ENCODE measurements at regions not wholly inside any gene's neighbourhood (a gene's known extent, or its start where the extent isn't known, plus 50 kb on each side); places are given as distances from the start of the nearest gene placed in this dataset.

DNA sequence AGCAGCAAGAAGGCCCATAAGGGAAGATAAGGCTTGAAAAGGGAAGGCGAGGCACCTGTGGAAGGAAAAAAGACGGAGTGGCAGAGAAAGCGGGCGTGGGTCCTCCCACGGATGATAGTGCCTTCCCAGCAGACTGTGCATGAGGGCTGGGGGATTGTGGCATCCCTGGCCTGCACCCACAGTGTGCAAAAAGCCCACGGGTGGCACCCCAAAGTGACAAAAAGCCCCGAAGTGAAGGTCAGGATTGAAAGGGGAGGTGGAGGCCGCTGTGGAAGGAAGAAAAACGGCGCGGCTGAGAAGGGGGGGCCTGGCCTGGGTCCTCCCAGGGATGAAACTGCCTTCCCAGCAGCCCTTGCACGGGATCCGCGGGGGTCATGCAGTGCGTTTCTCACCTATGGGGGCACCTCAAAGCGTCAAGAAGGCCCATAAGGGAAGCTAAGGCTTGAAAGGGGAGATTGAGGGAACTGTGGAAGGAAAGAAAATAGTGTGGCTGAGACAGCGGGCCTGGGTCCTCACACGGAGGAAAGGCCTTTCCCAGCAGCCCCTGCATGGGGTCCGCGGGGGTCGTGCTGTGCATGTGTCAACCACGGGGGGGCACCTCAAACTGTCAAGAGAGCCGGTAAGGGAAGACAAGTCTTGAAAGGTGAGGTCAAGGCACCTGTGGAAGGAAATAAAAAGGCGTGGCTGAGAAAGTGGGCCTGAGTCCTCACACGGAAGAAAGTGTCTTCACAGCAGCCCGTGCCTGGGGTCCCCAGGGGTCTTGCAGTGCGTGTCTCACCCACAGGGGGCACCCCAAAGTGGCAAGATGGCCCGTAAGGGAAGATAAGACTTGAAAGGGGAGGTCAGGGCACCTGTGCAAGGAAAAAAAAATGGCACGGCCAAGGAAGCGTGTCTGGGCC is 274.1 kb downstream of the ALG10 start:
- no peak for DNase-seq (ENCODE audit: low read depth, low spot score)
- in situ Hi-C loops (cut with HindIII; ENCODE audit: low pct_unique_long_range_greater_than_20kb, low sequenced_read_pairs): no loop called here

DNA sequence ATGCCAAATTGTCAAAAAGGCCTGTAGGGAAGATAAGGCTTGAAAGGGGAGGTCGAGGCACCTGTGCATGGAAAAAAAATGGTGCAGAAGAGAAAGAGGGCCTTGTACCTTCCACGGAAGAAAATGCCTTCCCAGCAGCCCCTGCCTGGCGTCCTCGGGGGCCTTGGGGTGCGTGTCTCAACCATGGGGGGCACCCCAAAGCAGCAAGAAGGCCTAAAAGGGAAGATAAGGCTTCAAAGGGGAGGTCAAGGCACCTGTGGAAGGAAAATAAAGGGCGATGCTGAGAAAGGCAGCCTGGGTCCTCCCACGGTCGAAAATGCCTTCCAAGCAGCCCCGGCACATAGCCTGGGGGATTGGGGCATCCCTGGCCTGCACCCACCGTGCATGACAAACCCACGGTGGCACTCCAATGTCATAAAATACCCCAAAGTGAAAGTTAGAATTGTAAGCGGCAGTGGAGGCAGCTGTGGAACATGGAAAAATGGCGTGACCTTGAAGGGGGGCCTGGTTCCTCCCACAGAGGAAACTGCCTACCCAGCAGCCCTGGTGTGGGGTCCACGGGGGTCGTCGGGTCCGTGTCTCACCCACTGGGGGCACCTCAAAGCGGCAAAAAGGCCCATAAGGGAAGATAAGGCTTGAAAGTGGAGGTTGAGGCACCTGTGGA is 275.0 kb downstream of the ALG10 start:
- in situ Hi-C loops (cut with HindIII; ENCODE audit: low pct_unique_long_range_greater_than_20kb, low sequenced_read_pairs): no loop called here
- no peak for DNase-seq (ENCODE audit: low read depth, low spot score)

DNA sequence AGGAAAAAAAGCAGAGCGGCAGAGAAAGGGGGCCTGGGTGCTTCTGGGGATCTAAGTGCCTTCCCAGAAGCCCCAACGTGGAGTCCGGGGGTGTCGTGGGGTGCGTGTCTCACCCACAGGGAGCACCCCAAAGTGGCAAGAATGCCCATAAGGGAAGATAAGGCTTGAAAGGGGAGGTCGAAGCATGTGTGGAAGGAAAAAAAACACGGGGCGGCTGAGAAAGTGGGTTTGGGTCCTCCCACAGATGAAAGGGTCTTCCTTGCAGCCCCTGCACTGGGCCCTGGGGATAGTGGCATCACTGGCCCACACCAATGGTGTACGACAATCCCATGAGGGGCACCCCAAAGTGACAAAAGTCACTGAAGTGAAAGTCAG is 275.5 kb downstream of the ALG10 start:
- no peak for DNase-seq (ENCODE audit: low read depth, low spot score)
- in situ Hi-C loops (cut with HindIII; ENCODE audit: low pct_unique_long_range_greater_than_20kb, low sequenced_read_pairs): no loop called here

DNA sequence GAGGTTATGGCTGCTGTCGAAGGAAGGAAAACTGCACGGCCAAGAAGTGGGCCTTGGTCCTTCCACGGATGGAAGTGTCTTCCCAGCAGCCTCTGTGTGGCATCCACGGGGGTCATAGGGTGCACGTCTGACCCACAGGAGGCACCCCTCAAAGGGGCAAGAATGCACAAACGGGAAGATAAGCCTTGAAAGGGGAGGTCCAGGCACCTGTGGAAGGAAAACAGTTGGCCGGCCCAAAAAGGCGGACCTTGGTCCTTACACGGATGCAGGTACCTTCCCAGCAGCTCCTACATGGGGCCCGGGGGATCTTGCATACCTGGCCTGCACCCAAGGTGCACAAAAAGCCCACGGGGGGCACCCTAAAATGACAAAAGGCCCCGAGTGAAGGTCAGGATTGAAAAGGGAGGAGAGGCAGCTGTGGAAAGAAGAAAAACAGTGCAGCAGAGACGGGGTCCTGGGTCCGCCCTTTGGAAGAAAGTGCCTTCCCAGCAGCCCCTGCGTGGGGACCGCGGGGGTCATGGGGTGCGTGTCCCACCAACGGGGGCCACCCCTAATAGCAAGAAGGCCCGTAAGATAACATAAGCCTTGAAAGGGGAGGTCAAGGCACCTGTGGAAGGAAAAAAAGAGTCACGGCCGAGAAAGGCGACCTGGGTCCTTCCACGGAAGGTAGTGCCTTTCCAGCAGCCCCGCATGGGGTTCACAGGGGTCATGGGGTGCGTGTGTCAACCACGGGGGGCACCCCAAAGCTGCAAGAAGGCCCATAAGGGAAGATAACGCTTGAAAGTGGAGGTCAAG is 276.1 kb downstream of the ALG10 start:
- in situ Hi-C loops (cut with HindIII; ENCODE audit: low pct_unique_long_range_greater_than_20kb, low sequenced_read_pairs): no loop called here
- no peak for DNase-seq (ENCODE audit: low read depth, low spot score)

DNA sequence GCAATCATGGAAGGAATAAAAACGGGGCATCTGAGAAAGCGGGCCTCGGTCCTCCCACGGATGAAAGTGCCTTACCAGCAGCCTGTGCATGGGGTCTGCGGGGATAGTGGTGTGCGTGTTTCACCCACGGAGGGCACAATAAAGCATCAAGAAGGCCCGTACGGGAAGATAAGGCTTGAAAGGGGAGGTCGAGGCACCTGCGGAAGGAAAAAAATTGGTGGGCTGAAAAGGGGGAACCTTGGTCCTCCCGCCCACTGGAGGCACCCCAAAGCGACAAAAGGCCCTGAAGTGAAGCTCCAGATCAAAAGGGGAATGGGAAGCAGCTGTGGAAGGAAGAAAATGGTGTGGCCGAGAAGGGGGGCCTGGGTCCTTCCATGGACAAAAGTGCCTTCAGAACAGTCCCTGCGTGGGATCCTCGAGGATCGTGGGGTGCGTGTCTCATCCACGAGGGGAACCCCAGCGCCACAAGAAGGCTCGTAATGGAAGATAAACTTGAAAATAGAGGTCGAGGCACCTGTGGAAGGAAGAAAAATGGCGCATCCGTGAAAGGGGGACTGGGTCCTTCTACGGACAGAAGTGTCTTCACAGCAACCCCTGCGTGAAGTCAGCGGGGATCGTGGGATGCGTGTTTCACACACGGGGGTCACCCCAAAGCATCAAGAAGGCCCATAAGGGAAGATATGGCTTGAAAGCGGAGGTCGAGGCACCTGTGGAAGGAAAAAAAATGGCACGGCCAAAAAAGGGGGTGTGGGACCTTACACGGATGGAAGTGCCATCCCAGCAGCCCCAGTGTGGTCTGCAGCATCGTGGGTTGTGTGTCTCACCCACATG is 276.9 kb downstream of the ALG10 start:
- DNase-seq (ENCODE audit: low read depth, low spot score): no peak
- in situ Hi-C loops (cut with HindIII; ENCODE audit: low pct_unique_long_range_greater_than_20kb, low sequenced_read_pairs): no loop called here

DNA sequence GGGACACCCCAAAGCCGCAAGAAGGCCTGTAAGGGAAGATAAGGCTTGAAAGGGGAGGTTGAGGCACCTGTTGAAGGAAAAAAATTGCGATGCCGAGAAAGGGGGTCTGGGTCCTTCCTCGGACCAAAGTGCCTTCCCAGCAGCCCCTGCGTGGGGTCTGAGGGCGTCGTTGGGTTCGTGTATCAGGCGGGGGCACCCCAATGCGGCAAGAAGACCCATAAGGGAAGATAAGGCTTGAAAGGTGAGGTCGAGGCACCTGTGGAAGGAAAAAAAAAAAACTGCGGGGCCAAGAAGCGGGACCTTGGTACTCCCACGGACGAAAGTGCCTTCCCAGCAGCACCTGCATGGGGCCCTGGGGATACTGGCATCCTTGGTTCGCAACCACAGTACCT is 277.5 kb downstream of the ALG10 start:
- no peak for DNase-seq (ENCODE audit: low read depth, low spot score)
- in situ Hi-C loops (cut with HindIII; ENCODE audit: low pct_unique_long_range_greater_than_20kb, low sequenced_read_pairs): no loop called here

DNA sequence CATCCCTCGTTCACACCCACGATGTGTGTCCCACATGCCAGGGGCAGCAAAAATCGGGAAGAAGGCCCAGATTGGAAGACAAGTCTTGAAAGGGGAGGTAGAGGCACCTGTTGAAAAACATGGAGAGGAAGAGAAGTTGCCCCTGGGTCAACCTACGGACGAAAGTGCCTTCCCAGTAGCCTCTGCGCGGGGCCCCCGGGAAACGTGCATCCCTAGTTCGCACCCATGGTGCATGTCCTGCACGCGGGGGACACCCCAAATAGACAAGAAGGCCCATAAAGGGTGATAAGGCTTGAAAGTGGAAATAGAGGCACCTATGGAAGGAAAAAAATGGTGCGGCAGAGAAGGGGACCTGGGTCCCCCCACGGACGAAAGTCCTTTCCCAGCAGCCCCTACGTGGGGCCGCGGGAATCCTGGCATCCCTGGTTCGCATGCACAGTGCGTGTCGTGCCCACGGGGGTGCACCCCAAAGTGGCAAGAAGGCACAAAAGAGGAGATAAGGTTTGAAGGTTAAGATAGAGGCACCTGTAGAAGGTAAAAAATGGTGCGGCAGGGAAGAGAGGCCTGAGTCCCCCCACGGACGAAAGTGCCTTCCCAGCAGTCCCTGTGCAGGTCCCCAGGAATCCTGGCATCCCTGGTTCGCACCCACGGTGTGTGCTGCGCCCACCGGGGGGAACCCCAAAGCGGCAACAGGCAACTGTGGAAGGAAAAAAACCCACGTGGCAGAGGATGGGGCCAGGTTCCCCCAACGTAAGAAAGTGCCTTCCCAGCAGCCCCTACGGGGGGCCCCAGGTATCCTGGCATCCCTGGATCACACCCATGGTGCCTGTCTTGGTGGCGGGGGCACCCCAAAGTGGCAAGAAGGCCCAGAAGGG is 278.3 kb downstream of the ALG10 start:
- in situ Hi-C loops (cut with HindIII; ENCODE audit: low pct_unique_long_range_greater_than_20kb, low sequenced_read_pairs): no loop called here
- no peak for DNase-seq (ENCODE audit: low read depth, low spot score)

DNA sequence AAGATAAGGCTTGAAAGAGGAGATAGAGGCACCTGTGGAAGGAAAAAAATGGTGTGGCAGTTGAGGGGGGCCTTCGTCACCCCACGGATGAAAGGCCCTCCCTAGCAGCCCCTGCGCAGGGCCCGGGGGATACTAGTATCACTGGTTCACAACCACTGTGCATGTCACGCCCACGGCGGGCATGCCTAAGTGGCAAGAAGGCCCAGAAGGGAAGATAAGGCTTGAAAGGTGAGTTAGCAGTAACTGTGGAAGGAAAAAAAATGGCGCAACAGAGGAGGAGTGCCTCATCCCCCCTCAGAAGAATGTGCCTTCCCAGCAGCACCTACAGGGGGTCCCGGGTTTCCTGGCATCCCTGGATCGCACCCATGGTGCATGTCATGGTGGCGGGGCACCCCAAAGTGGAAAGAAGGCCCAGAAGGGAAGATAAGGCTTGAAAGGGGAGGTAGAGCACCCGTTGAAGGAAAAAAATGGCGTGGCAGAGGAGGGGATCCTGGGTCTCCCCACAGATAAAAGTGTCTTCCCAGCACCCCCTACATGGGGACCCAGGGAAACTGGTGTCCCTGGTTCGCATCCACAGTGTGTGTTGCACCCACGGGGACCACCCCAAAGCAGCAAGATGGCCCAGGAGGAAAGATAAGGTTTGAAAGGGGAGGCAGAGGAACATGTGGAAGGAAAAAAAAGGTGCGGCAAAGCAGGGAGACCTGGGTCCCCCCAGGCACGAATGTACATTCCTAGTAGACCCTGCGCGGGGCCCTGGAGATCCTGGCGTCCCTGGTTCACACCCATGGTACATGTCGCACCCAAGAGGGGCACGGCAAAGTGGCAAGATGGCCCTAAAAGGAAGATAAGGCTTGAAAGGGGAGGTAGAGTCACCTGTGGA is 279.2 kb downstream of the ALG10 start:
- in situ Hi-C loops (cut with HindIII; ENCODE audit: low pct_unique_long_range_greater_than_20kb, low sequenced_read_pairs): no loop called here
- no peak for DNase-seq (ENCODE audit: low read depth, low spot score)

DNA sequence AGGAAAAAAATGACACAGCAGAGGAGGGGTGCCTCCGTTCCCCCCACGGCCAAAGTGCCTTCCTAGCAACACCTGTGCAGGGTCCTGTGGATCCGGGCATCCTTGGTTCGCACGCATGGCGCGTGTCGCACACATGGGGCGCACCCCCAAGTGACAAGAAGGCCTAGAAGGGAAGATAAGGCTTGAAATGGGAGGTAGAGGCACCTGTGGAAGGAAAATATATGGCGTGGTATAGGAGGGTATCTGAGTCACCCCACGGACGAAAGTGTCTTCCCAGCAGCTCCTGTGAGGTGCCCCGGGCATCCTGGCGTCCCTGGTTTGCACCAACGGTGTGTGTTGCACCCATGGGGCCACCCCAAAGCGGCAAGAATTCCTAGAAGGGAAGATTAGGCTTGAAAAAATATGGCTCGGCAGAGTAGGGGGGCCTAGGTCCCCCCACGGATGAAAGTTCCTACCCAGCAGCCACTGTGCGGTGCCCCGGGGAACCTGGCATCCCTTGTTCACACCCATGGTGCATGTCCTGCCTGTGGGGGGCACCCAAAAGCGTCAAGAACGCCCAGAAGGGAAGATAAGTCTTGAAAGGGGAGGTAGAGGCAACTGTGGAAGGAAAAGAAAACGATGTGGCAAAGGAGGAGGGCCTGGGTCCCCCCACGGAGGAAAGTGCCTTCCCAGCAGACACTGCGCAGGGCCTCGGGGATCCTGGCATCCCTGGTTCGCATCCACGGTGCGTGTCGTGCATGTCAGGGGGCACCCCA is 280.0 kb downstream of the ALG10 start:
- no peak for DNase-seq (ENCODE audit: low read depth, low spot score)
- in situ Hi-C loops (cut with HindIII; ENCODE audit: low pct_unique_long_range_greater_than_20kb, low sequenced_read_pairs): no loop called here

DNA sequence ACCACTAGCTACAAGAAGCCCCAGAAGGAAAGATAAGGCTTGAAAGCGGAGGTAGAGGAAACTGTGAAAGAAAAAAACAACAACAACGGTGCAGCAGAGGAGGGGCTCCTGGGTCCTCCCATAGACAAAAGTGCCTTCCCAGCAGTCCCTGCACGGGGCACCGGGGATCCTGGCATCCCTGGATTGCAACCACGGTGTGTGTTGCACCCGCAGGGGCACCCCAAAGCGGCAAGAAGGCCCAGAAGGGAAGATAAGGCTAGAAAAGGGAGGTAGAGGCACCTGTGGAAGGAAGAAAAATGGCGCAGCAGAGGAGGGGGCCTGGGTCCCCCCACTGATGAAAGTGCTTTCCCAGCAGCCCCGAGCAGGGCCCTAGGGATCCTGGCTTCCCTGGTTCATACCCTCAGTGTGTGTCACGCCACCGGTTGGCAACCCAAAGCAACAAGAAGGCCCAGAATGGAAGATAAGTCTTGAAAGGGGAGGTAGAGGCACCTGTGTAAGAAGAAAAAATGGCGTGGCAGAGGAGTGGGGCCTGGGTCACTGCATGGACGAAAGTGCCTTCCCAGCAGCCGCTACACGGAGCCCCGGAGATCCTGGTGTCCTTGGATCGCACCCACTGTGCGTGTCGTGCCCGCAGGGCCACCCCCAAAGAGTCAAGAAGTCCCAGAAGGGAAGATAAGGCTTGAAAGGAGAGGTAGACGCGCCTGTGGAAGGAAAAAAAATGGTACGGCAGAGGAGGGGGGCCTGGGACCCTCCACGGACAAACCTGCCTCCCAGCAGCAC is 281.0 kb downstream of the ALG10 start:
- DNase-seq (ENCODE audit: low read depth, low spot score): no peak
- in situ Hi-C loops (cut with HindIII; ENCODE audit: low pct_unique_long_range_greater_than_20kb, low sequenced_read_pairs): no loop called here

DNA sequence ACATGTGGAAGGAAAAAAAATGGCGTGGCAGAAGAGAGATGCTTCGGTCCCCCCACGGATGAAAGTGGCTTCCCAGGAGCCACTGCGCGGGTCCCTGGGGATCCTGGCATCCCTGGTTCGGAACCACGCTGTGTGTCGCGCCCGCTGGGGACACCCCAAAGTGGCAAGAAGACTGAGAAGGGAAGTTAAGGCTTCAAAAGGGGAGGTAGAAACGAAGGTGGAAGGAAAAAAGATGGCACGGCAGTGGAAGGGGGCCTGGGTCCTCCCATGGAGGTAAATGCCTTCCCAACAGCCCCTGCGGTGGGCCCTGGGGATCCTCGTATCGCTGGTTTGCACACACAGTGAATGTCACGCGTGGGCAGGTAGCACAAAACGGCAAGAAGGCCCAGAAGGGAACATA is 281.7 kb downstream of the ALG10 start:
- in situ Hi-C loops (cut with HindIII; ENCODE audit: low pct_unique_long_range_greater_than_20kb, low sequenced_read_pairs): no loop called here
- no peak for DNase-seq (ENCODE audit: low read depth, low spot score)

DNA sequence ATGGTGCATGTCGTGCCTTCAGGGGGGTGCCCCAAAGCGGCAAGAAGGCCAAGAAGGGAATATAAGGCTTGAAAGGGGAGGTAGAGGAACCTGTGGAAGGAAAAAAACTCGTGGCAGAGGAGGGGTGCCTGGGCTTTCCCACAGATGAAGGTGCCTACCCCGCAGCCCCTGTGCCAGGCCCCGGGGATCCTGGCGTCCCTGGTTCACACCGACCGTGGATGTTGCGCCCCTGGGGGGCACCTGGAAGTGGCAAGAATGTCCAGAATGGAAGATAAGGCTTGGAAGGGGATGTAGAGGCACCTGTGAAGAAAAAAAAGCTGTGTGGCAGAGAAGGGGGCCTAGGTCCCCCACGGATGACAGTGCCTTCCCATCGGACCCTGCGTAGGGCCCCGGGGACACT is 282.2 kb downstream of the ALG10 start:
- DNase-seq (ENCODE audit: low read depth, low spot score): no peak
- in situ Hi-C loops (cut with HindIII; ENCODE audit: low pct_unique_long_range_greater_than_20kb, low sequenced_read_pairs): no loop called here

DNA sequence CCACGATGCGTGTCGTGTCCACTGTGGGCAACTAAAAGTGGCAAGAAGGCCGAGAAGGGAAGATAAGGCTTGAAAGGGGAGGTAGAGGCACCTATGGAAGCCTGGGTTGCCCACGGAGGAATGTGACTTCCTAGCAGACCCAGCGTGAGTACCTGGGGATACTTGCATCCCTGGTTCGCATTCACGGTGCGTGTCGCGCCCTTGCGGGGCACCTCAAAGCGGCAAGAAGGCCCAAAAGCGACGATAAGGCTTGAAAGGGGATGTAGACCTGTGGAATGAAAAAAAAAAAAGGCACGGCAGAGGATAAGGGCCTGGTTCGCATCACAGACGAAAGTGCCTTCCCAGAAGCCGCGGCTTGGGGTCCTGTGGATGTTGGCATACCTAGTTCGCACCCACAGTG is 282.9 kb downstream of the ALG10 start:
- in situ Hi-C loops (cut with HindIII; ENCODE audit: low pct_unique_long_range_greater_than_20kb, low sequenced_read_pairs): no loop called here
- DNase-seq (ENCODE audit: low read depth, low spot score): no peak

DNA sequence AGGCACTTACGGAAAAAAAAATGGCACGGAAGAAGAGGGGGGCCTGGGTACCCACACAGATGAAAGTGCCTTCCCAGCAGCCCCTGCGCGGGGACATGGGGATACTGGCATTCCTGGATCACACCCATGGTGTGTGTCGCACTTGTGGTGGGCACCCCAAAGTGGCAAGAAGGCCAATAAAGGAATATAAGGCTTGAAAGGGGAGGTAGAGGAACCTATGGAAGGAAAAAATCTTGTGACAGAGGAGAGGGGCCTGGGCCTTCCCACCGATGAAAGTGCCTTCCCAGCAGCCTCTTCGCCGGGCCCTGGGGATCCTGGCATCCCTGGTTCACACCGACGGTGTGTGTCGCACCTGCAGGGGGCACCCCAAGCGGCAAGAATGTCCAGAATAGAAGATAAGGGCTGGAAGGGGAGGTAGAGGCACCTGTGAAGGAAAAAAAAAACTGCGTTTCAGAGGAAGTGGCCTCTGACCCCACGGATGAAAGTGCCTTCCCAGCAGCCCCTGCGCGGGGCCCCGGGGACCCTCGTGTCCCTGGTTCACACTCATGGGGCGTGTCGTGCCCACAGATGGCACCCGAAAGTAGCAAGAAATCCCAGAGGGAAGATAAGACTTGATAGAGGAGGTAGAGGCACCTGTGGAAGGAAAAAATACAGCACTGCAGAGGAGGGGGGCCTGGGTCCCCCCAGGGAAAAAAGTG is 284.0 kb downstream of the ALG10 start:
- no peak for DNase-seq (ENCODE audit: low read depth, low spot score)
- in situ Hi-C loops (cut with HindIII; ENCODE audit: low pct_unique_long_range_greater_than_20kb, low sequenced_read_pairs): no loop called here

Data from SK-MEL-5 (cell line).